ENCODE measurements at regions not wholly inside any gene's neighbourhood (a gene's known extent, or its start where the extent isn't known, plus 50 kb on each side); places are given as distances from the start of the nearest gene placed in this dataset.

DNA sequence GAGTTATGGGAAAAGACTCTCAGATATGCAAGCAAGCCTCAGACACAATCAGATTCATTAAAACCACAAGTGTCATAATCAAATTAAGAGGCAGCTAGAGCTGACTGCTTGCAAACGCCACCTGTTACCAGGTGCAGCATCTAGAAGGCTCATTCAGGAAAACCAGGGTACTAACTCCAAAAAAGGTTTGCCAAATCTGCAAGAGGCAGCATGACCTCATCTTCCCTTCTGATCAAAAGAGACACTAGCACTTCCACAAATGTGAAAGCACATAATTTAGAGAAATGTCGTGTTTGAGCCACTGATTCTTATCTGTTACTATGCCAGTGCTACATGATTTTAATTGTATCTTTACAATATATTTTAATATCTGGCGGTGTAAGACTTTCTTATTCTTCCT is 123.3 kb upstream of the NANOGP8 start:
- TF ChIP-seq, protein P1, sequence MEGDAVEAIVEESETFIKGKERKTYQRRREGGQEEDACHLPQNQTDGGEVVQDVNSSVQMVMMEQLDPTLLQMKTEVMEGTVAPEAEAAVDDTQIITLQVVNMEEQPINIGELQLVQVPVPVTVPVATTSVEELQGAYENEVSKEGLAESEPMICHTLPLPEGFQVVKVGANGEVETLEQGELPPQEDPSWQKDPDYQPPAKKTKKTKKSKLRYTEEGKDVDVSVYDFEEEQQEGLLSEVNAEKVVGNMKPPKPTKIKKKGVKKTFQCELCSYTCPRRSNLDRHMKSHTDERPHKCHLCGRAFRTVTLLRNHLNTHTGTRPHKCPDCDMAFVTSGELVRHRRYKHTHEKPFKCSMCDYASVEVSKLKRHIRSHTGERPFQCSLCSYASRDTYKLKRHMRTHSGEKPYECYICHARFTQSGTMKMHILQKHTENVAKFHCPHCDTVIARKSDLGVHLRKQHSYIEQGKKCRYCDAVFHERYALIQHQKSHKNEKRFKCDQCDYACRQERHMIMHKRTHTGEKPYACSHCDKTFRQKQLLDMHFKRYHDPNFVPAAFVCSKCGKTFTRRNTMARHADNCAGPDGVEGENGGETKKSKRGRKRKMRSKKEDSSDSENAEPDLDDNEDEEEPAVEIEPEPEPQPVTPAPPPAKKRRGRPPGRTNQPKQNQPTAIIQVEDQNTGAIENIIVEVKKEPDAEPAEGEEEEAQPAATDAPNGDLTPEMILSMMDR (IDR thresholded peaks at IDR 0.05; ENCODE audit: poor library complexity): no peak
- no peak for TF ChIP-seq EZH2phosphoT487 (IDR thresholded peaks at IDR 0.05; ENCODE audit: low read depth, severe bottlenecking, unreplicated experiment)
- no peak for TF ChIP-seq EZH2 (IDR thresholded peaks at IDR 0.05; ENCODE audit: borderline replicate concordance)
- Histone ChIP-seq H2AFZ (no peak overlapping the region), H3K4me2 (no peak overlapping the region), H4K20me1 (ENCODE audit: insufficient read depth, poor library complexity, severe bottlenecking) (no peaks in the 10 kb centered on the region), H3K9me2 (replicated peaks; ENCODE audit: insufficient read depth) (no peaks in the 10 kb centered on the region), H3K79me2 (no peaks in the 10 kb centered on the region), H3K36me3 (replicated peaks; ENCODE audit: insufficient read depth, low read depth) (no peaks in the 10 kb centered on the region), H3K27ac (no peak overlapping the region), H3K9me3 (ENCODE audit: low read depth) (no peaks in the 10 kb centered on the region), H3K4me3 (no peak overlapping the region), H3K4me1 (ENCODE audit: insufficient read depth) (no peaks in the 10 kb centered on the region), H3K27me3 (no peaks in the 10 kb centered on the region)
- WGBS (ENCODE audit: low lambda C conversion rate, missing lambda C conversion rate): 77% methylated on average over 3 of the region's 3 CpGs
- DNase-seq (ENCODE audit: low spot score): no peak

DNA sequence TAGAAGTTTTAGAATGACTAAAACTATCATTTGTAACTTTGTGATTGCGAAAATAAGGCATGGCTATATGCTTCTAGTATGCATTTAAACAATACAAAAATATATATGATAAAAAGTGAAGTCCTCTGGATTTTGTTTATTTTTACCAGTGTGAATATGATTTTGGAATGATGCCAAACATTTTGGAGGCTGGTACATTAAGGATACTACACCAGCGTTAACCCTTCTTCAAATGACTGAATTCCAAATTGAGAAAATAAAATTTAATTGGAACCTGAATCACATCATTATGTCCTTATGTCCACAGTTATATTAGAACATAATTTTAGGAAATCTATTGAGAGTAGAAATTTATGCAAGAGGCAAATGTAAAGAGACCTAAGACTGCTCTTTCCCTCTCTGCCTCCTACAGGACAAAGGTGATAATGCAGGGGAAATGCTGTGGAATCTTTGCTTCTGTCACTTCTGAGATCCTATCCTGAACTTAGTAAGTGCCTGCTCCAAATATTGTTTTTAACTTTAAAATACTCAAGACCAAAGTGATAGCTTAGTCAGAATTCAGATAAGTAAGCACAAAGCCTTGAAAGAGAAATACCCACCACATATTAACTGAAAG is 121.1 kb upstream of the NANOGP8 start:
- no peaks in the 10 kb centered on the region for H4K20me1 ChIP-seq (ENCODE audit: insufficient read depth, poor library complexity, severe bottlenecking)
- H3K79me2 ChIP-seq: no peaks in the 10 kb centered on the region
- H3K27me3 ChIP-seq: no peaks in the 10 kb centered on the region
- H3K4me2 ChIP-seq: no peak overlapping the region
- DNase-seq (ENCODE audit: low spot score): peak; percentile 9
- no peaks in the 10 kb centered on the region for H3K9me3 ChIP-seq (ENCODE audit: low read depth)
- H2AFZ ChIP-seq: no peak overlapping the region
- H3K9me2 ChIP-seq (replicated peaks; ENCODE audit: insufficient read depth): no peaks in the 10 kb centered on the region
- H3K4me1 ChIP-seq (ENCODE audit: insufficient read depth): no peaks in the 10 kb centered on the region
- H3K36me3 ChIP-seq (replicated peaks; ENCODE audit: insufficient read depth, low read depth): no peaks in the 10 kb centered on the region
- H3K27ac ChIP-seq: no peak overlapping the region
- H3K4me3 ChIP-seq: no peak overlapping the region
- 94% methylated on average over 2 of the region's 2 CpGs for WGBS (ENCODE audit: low lambda C conversion rate, missing lambda C conversion rate)
- TF ChIP-seq EZH2phosphoT487 (IDR thresholded peaks at IDR 0.05; ENCODE audit: low read depth, severe bottlenecking, unreplicated experiment): no peak
- TF ChIP-seq, protein P1 (IDR thresholded peaks at IDR 0.05; ENCODE audit: poor library complexity): no peak
- no peak for TF ChIP-seq EZH2 (IDR thresholded peaks at IDR 0.05; ENCODE audit: borderline replicate concordance)

DNA sequence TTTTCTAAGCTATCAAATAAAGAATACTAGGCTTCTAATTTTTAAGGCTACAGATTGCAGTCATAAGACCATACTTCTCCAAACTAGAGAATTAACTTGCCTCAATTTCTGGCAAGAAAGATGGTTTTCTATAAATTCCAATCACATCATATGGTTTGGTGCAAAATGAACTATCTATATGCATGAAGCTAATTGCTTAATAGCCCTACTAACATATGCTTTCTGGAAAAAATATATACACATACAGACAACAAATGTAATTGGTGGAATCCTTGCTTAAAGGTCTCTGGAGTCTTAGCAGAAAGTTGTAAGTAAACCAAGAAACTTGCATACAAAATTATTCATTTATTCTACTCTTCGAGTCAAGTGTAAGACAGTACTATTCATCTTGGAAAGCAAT is 113.1 kb upstream of the NANOGP8 start:
- H3K79me2 ChIP-seq: no peaks in the 10 kb centered on the region
- no peaks in the 10 kb centered on the region for H3K9me2 ChIP-seq (replicated peaks; ENCODE audit: insufficient read depth)
- H4K20me1 ChIP-seq (ENCODE audit: insufficient read depth, poor library complexity, severe bottlenecking): no peaks in the 10 kb centered on the region
- H3K27ac ChIP-seq: no peak overlapping the region
- no peak overlapping the region for H2AFZ ChIP-seq
- TF ChIP-seq EZH2 (IDR thresholded peaks at IDR 0.05; ENCODE audit: borderline replicate concordance) (no peak), EZH2phosphoT487 (IDR thresholded peaks at IDR 0.05; ENCODE audit: low read depth, severe bottlenecking, unreplicated experiment) (no peak)
- TF ChIP-seq, protein P1 (IDR thresholded peaks at IDR 0.05; ENCODE audit: poor library complexity): no peak
- DNase-seq (ENCODE audit: low spot score): no peak
- no peaks in the 10 kb centered on the region for H3K9me3 ChIP-seq (ENCODE audit: low read depth)
- no peaks in the 10 kb centered on the region for H3K4me1 ChIP-seq (ENCODE audit: insufficient read depth)
- 97% methylated on average over 1 of the region's 1 CpG for WGBS (ENCODE audit: low lambda C conversion rate, missing lambda C conversion rate)
- no peaks in the 10 kb centered on the region for H3K27me3 ChIP-seq
- no peaks in the 10 kb centered on the region for H3K36me3 ChIP-seq (replicated peaks; ENCODE audit: insufficient read depth, low read depth)
- H3K4me2 ChIP-seq: no peak overlapping the region
- H3K4me3 ChIP-seq: no peak overlapping the region
